HL-60/S4 treated with retinoic acid at 250 ng/mL for 4 days and 3 days (cell line): ENCODE measurements at regions not wholly inside any gene's neighbourhood (a gene's known extent, or its start where the extent isn't known, plus 50 kb on each side); places are given as distances from the start of the nearest gene placed in this dataset.

Experiments used
- in situ Hi-C: fragments of 300-500 bp; cut with MboI; formaldehyde crosslinking; loops from 2 replicates; pipeline ENCODE4 v1.7.0; 2022; ENCODE audit warnings: low sequenced_read_pairs

GRCh38 chr1:38305666-38306065 is 259.1 kb upstream of the POU3F1 start:
- in situ Hi-C loops, result no loop called here

DNA sequence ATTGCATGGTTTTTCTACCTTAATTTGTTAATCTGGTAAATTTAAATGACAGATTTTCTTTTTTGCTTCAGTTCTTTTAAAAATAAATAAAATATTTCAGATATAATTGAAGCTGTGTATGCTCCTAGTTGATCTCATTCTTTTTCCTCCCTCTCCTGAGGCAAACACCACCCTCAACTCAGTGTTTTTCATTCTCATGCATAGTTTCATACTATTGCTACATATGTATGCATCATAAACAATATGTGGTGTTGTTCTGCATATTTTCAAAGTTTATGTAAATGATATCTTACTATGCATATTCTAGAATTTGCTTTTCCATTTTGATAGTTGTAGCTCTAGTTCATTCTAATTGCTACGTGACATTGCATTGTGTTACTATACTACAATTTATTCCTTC is 257.2 kb upstream of the POU3F1 start:
- in situ Hi-C loops, result no loop called here

DNA sequence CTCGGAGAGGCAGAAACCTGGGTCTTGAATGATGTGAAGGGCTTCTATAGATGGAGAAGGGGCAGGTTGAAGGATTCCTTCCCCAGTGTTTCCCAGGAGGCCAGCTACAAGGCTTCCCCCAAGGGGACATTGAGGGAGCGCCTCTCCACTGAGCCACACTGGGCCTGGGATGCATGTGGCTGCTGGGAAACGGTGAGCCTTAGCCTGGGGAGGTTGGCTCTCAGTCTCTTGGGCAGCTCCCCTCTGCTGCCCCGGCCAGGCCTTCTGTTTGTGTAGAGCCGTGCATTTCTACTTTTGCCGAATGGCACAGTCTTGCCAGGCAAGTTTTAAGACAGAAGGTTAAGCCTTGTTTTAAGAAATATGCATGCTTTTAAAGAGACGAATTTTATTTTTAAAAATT is 254.4 kb upstream of the POU3F1 start:
- in situ Hi-C loops, result no loop called here

DNA sequence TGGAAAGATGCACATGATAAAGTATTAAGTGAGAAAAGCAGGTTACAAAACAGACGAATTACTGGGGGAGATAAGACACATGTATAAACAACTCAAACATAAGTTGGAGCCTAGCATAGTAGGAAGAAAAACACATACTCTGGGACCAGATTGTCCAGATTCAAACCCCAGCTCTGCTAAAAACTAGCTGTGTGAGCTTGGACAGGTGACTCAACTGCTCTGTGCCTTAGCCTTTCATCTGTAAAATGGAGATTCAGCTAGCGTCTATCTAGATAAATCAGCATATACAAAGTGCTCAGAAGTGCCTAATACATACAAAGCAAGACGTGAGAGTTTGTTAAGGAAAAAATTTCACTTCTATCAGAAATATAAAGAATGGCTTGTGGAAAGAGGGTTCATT is 254.0 kb upstream of the POU3F1 start:
- in situ Hi-C loops, result no loop called here

DNA sequence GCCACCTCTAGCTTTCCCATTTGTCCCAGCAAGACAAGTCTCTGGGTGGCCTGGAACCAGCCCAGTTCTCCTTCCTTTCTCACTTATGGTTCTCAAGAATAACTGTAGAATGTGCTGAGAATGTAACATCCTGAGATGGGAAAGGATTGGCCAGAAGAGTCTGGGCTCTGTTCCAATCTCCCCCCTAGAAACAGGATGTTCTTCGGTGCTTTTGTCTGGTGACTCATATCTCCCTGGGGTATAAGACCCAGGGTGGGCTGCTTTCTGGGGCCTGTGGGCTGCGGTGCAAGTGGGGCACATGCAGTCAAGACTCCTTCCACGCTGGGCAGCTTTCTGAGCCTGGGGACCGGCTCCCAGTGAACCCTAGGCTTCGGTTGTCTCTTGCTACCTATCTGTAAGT is 251.2 kb upstream of the POU3F1 start:
- in situ Hi-C loops, result no loop called here

GRCh38 chr1:38297246-38297645 is 250.7 kb upstream of the POU3F1 start:
- in situ Hi-C loops, result no loop called here

DNA sequence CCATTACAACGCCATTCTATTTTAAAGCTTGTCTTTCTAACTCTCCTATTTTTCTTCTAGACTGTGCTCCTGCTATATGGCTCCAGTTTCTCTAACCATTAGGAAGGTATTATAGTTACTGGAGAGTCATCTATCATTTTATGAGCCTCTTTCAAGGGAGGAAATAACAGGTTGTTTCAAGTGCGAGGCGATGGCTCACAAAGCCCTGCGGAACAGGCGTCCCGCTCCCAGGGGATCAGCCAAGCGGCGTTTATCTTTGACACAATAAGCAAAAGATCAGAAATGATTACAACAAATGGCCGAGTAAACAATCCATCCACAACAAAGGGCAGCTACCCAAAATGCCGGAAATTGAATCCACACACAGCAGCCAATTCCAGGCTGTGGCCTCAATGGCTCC is 249.5 kb upstream of the POU3F1 start:
- in situ Hi-C loops, result no loop called here

- in situ Hi-C loops, result no loop called here
These were observed 247.0 kb upstream of the POU3F1 start for GRCh38 chr1:38293567-38293966.

GRCh38 chr1:38292969-38293368 is 246.4 kb upstream of the POU3F1 start:
- in situ Hi-C loops, result no loop called here

GRCh38 chr1:38291906-38292521 is 245.4 kb upstream of the POU3F1 start:
- in situ Hi-C loops, result no loop called here

DNA sequence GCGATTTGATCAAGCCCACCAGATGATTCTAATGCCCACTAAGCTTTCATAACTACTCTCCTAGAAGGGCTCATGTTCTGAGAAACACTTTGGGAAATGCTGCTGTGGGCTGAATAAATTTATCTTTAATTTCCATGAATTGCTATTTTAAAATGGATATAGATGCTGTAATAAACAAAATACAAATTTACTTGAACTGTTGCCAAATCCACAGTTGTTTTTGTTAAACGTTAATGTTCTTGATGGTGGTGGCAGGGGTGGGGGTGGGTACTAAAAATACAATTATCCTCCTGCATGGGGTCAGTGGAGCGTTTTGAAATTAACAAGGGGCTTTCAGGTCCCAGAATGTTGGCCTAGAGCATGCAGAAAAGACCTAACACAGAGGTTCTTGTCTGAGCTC is 244.7 kb upstream of the POU3F1 start:
- in situ Hi-C loops, result no loop called here

- in situ Hi-C loops, result no loop called here
These were observed 242.4 kb upstream of the POU3F1 start for GRCh38 chr1:38289034-38289433.

DNA sequence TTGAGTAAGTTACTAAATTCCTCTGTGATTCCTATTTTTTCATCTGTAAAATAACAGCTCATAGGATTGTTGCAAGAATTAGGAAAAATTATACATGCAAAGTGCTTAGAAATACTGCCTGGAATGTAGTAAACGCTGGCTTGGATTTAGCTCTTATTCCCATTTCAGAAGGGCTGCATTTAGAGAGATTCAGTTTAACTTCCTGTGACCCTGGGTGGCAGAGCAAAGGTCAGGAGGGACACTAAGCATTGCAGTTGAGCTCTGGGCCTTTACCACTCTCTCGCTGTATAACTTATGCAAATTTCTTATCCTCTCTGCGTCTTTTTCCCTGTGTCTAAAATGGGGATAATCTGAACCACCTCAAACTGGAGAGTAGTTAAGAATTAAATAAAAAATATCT is 241.0 kb upstream of the POU3F1 start:
- in situ Hi-C loops, result no loop called here

GRCh38 chr1:38287036-38287435 is 240.4 kb upstream of the POU3F1 start:
- in situ Hi-C loops, result no loop called here

DNA sequence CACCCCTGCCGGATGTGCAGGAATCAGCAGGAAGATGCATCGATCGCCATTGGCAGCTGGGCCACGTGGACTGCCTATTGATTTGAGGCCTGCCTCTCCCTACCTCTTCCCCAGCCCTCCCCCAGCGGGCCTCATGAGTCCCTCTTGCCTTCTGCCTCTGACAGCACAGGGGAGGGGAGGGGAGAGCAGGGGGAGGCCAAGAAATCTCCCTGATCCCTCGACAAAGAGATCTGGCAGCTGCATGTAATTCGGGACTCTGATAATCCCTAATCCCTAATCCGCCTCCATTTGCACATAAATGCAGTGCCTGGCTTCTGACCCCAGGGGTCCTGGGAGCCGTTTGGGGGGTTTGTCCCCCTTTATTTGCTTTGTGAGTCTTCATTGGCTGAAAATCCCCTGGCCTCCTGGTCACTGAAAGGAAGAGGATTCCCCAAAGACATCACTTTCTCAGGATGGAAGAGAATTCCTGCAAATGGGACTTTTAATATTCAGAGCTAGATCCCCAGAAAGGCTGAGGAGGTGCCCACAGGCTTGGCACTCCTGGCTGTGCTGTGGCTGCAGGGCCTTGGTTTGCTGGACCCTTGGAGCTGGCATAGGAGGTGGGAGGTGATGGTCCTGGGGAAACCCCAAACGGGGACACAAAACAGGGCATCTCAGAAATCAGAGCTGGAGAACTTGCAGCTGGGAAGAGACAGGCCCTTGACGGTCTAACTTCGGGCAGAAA is 239.4 kb upstream of the POU3F1 start:
- in situ Hi-C loops, result no loop called here

GRCh38 chr1:38284953-38285352 is 238.4 kb upstream of the POU3F1 start:
- in situ Hi-C loops, result no loop called here

DNA sequence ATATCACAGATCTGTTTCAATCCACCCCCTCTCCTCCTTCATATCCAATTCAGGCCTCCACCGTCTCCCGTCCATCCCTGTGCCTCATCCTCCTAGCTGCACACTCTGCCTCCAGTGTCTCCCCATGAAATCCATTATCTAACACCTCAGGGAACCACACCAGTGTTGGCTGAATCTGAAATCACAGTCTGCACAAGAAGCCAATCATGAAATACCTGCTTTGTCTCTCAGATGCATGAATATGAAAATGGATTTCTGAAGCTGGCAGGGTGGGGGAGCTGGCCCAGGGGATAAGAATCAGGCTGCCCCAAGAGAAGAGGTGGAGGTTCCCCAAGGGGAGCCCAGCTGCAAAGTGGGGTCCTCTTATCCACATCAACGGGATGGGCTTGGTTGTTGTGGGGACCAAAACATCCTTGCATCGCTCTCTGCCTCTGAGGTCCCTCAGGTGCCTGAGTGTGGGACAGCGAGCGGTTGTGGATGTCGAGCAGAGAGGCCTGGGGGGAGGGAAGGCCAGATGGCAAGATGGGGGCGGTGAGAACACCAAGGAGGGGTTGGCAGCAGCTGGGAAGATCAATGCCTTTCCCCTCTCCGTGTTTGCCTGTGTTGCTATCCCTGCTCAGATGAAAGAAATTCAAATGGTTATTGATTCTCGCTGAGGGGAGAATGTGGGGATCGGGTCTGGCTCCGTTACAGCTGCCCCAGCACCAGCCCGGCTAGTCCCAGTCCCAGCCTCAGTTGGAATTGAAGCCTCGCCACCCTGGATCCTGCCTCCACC is 237.3 kb upstream of the POU3F1 start:
- in situ Hi-C loops, result no loop called here

DNA sequence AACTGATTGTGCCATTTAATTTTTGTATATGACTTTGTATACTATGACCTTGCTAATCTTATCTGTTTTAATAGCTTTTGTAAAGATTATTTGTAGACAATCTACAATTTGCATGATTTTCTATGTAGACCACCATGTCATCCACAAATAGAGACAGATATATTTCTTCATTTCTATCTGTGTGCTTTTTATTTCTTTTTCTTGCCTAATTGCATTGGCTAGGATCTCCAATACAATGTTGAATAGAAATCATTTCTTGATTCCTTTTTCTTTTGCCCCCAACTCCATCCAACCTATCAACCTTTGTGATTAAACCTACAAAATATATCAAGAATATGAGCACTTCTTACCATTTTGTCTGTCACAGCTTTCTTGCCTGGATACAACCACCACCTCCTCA is 232.6 kb upstream of the POU3F1 start:
- in situ Hi-C loops, result no loop called here

GRCh38 chr1:38277646-38278045 is 231.1 kb upstream of the POU3F1 start:
- in situ Hi-C loops, result no loop called here

- in situ Hi-C loops, result no loop called here
These were observed 229.4 kb upstream of the POU3F1 start for GRCh38 chr1:38275960-38276359.

DNA sequence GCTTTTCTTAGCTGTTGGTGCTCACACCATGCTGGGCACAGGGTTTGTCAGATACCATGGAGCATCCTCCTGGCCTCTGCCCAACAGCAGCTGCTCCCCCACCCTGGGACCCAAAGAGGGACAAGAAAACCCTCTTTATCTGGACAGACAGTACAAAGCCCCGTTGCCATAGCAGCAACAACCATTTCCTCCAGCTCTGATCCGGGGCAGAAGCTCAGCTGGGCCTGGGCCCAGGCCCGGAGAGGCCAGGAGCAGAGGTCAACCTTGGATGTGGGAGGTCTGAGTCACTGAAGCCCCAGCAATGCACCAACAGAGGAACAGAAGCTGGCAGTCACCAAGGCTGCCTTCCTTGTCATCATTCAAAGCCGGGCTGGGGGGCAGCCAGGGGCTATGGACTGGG is 228.4 kb upstream of the POU3F1 start:
- in situ Hi-C loops, result no loop called here

GRCh38 chr1:38273196-38273804 is 226.7 kb upstream of the POU3F1 start:
- in situ Hi-C loops, result no loop called here
